Stimulated activated CD8-positive, alpha-beta memory T cell treated with anti-CD3 and anti-CD28 coated beads, Interleukin-12 subunit alpha, Interleukin-12 subunit beta, amount 100 ng/mL, for 24 hours (primary cell): ENCODE measurements at regions not wholly inside any gene's neighbourhood (a gene's known extent, or its start where the extent isn't known, plus 50 kb on each side); places are given as distances from the start of the nearest gene placed in this dataset.

Experiments used
- DNase-seq: peaks from one replicate; pipeline ENCODE4 v3.0.0-alpha.2; 2020; ENCODE audit errors: extremely low read depth

GRCh38 chr9:16236882-16237281 lies 633.6 kb downstream of the BNC2 start:
- DNase-seq, result no peak

- DNase-seq, result no peak
Measured at GRCh38 chr9:16238623-16239138, 631.8 kb downstream of the BNC2 start.

- DNase-seq, result no peak
Measured at GRCh38 chr9:16241231-16241630, 629.2 kb downstream of the BNC2 start.

GRCh38 chr9:16243798-16244197 lies 626.7 kb downstream of the BNC2 start:
- no peak for DNase-seq

- DNase-seq, result no peak
Measured at GRCh38 chr9:16245756-16246440, 624.6 kb downstream of the BNC2 start.

GRCh38 chr9:16246785-16247184 lies 623.7 kb downstream of the BNC2 start:
- DNase-seq, result no peak

GRCh38 chr9:16247188-16247875 lies 623.1 kb downstream of the BNC2 start:
- no peak for DNase-seq

- DNase-seq, result no peak
Measured at GRCh38 chr9:16248822-16249221, 621.6 kb downstream of the BNC2 start.

- DNase-seq, result no peak
Measured at GRCh38 chr9:16252616-16253015, 617.9 kb downstream of the BNC2 start.

- no peak for DNase-seq
Measured at GRCh38 chr9:16254674-16255073, 615.8 kb downstream of the BNC2 start.

- no peak for DNase-seq
Measured at GRCh38 chr9:16255217-16255616, 615.3 kb downstream of the BNC2 start.

- DNase-seq, result no peak
Measured at GRCh38 chr9:16257604-16258003, 612.9 kb downstream of the BNC2 start.

GRCh38 chr9:16258191-16258590 lies 612.3 kb downstream of the BNC2 start:
- no peak for DNase-seq

- DNase-seq, result no peak
Measured at GRCh38 chr9:16258708-16259107, 611.8 kb downstream of the BNC2 start.

GRCh38 chr9:16262477-16263261 lies 607.8 kb downstream of the BNC2 start:
- no peak for DNase-seq

GRCh38 chr9:16265688-16266087 lies 604.8 kb downstream of the BNC2 start:
- no peak for DNase-seq

- DNase-seq, result no peak
Measured at GRCh38 chr9:16266648-16267276, 603.7 kb downstream of the BNC2 start.

- no peak for DNase-seq
Measured at GRCh38 chr9:16267281-16268066, 603.0 kb downstream of the BNC2 start.

GRCh38 chr9:16268067-16268881 lies 602.2 kb downstream of the BNC2 start:
- no peak for DNase-seq

- no peak for DNase-seq
Measured at GRCh38 chr9:16271967-16272366, 598.5 kb downstream of the BNC2 start.
